SK-N-SH treated with all-trans-retinoic acid at 6 μM for 48 hours (cell line): ENCODE measurements at regions not wholly inside any gene's neighbourhood (a gene's known extent, or its start where the extent isn't known, plus 50 kb on each side); places are given as distances from the start of the nearest gene placed in this dataset.

Experiments
- ARNTL ChIP-seq: fragments of 450-650 bp; formaldehyde crosslinking; IDR thresholded peaks from 2 replicates; pipeline ENCODE4 v1.5.0; 2020; ENCODE audit warnings: low read depth, mild to moderate bottlenecking, moderate library complexity, borderline replicate concordance
- BACH2 ChIP-seq: fragments of 250-450 bp; sonication (Bioruptor Pico); IDR thresholded peaks from 2 replicates; pipeline ENCODE4 v1.9.0; 2021; ENCODE audit warnings: mild to moderate bottlenecking, borderline replicate concordance
- CREB5 ChIP-seq: fragments of 250-450 bp; sonication (Bioruptor Pico); IDR thresholded peaks from 2 replicates; pipeline ENCODE4 v1.5.1; 2020; ENCODE audit warnings: low read depth, mild to moderate bottlenecking, moderate library complexity
- CSDC2 ChIP-seq: fragments of 250-450 bp; sonication (Bioruptor Pico); IDR thresholded peaks from 2 replicates; pipeline ENCODE4 v1.5.0; 2020; ENCODE audit warnings: mild to moderate bottlenecking, moderate library complexity
- ESRRG ChIP-seq: fragments of 250-450 bp; sonication (Bioruptor Pico); IDR thresholded peaks from 2 replicates; pipeline ENCODE4 v1.6.1; 2021; ENCODE audit warnings: mild to moderate bottlenecking
- OSR1 ChIP-seq: fragments of 250-450 bp; sonication (Bioruptor Pico); IDR thresholded peaks from 2 replicates; pipeline ENCODE4 v1.8.0; 2022; ENCODE audit warnings: moderate library complexity, mild to moderate bottlenecking, inconsistent platforms
- PATZ1 ChIP-seq: fragments of 250-450 bp; sonication (Bioruptor Pico); IDR thresholded peaks from 2 replicates; pipeline ENCODE4 v1.8.0; 2020; ENCODE audit warnings: mild to moderate bottlenecking, moderate library complexity, borderline replicate concordance
- RARB ChIP-seq: fragments of 250-450 bp; sonication (Bioruptor Pico); IDR thresholded peaks from 2 replicates; pipeline ENCODE4 v1.8.0; 2021; ENCODE audit warnings: mild to moderate bottlenecking, moderate library complexity
- SNAI2 ChIP-seq: fragments of 250-450 bp; sonication (Bioruptor Pico); IDR thresholded peaks from 2 replicates; pipeline ENCODE4 v1.5.0; 2020; ENCODE audit warnings: mild to moderate bottlenecking, moderate library complexity
- ZFP3 ChIP-seq: fragments of 250-450 bp; sonication (Bioruptor Pico); IDR thresholded peaks from 2 replicates; pipeline ENCODE4 v1.5.0; 2020; ENCODE audit warnings: mild to moderate bottlenecking, moderate library complexity
- ZNF565 ChIP-seq: fragments of 450-650 bp; formaldehyde crosslinking; conservative IDR thresholded peaks from 2 replicates; pipeline ENCODE4 v1.5.0; 2020; ENCODE audit warnings: low read depth, mild to moderate bottlenecking, moderate library complexity
- ZNF8 ChIP-seq: fragments of 450-650 bp; formaldehyde crosslinking; IDR thresholded peaks from 2 replicates; pipeline ENCODE4 v1.5.0; 2020; ENCODE audit warnings: mild to moderate bottlenecking, moderate library complexity

GRCh38 chr11:104738918-104739317, 159.3 kb downstream of the CASP12 start:
- TF ChIP-seq ZNF8 (CRISPR knock-in tag) (no peak), PATZ1 (CRISPR knock-in tag) (no peak), SNAI2 (no peak), ZFP3 (CRISPR knock-in tag) (no peak), OSR1 (no peak), CREB5 (CRISPR knock-in tag) (no peak), ESRRG (no peak), RARB (CRISPR knock-in tag) (no peak), ZNF565 (CRISPR knock-in tag) (no peak), CSDC2 (CRISPR knock-in tag) (no peak), BACH2 (CRISPR knock-in tag) (no peak), ARNTL (CRISPR knock-in tag) (no peak)
